ENCODE measurements at regions not wholly inside any gene's neighbourhood (a gene's known extent, or its start where the extent isn't known, plus 50 kb on each side); places are given as distances from the start of the nearest gene placed in this dataset.
"Not testable (repeated sequence)": the region's sequence is repeated elsewhere in the genome, so short reads cannot be mapped to it uniquely, and the experiment has no call there.

DNA sequence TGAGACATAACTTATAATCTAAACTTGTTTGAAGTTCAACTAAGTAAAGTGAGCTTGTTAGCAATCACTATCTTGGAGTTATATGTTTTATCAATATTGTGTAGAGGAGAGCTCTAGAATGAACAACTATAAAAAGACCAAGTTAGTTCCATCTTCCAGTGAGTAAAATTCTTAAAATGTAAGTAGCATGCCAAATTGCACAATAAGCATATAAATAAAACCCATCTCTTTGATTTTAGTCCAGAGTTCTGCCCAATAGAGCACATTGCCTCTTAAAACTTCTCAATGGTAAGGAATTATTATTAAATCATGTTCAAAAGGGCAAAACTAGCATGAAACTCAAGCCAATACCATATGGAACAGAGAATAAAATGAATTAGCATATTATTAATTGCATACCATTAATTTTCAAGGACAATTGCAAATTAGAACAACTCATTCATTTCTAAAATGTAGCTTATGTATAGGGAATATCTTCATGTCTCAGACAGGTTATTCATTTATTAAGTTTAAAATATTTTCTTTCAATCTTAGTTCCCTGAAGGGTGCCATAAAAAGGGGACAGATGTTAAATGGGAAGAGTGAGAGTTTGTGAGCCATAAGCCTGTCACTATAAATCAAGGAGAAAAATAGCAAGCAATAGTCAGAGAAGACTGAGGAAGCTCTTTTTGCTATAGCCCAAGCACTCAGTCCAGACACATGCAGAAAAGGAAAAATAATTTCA is 507.6 kb downstream of the CENPC start:
- DNase-seq (ENCODE audit: low spot score): no peak

GRCh38 chr4:67036791-67037190 is 508.5 kb downstream of the CENPC start:
- no peak for DNase-seq (ENCODE audit: low spot score)

DNA sequence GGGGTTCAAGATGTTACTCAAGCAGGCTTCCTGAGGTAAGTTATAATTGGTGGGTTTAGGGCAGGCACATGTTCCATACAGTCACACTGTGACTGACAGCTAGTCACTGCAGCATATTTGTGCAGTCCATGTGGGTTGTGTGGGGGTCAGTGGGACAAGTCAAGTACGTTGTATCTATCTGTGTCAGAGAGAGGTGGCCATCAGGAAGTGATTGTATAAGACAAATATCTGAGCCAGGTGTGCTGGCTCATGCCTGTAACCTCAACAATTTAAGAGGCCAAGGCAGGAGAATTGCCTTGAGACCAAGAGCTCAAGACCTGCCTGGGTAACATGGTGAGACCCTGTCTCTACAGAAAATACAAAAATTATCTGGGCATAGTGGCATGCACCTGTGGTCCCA is 509.3 kb downstream of the CENPC start:
- DNase-seq (ENCODE audit: low spot score): peak; percentile 8

- peak; percentile 30 for DNase-seq (ENCODE audit: low spot score)
Observed at GRCh38 chr4:67035501-67035900, 509.8 kb downstream of the CENPC start.

- no peak for DNase-seq (ENCODE audit: low spot score)
Observed at GRCh38 chr4:67030636-67031035, 514.7 kb downstream of the CENPC start.

- DNase-seq (ENCODE audit: low spot score): no peak
Observed at GRCh38 chr4:67020438-67020797, 524.9 kb downstream of the CENPC start.

GRCh38 chr4:67019686-67020437 is 525.4 kb downstream of the CENPC start:
- DNase-seq (ENCODE audit: low spot score): no peak

GRCh38 chr4:67014592-67014991 is 530.7 kb downstream of the CENPC start:
- DNase-seq (ENCODE audit: low spot score): no peak

- no peak for DNase-seq (ENCODE audit: low spot score)
Observed at GRCh38 chr4:67006791-67007190, 538.5 kb downstream of the CENPC start.

- no peak for DNase-seq (ENCODE audit: low spot score)
Observed at GRCh38 chr4:66991521-66991920, 553.8 kb downstream of the CENPC start.

GRCh38 chr4:66974665-66975064 is 570.6 kb downstream of the CENPC start:
- DNase-seq (ENCODE audit: low spot score): no peak

- DNase-seq (ENCODE audit: low spot score): no peak
Observed at GRCh38 chr4:66972087-66972486, 573.2 kb downstream of the CENPC start.

DNA sequence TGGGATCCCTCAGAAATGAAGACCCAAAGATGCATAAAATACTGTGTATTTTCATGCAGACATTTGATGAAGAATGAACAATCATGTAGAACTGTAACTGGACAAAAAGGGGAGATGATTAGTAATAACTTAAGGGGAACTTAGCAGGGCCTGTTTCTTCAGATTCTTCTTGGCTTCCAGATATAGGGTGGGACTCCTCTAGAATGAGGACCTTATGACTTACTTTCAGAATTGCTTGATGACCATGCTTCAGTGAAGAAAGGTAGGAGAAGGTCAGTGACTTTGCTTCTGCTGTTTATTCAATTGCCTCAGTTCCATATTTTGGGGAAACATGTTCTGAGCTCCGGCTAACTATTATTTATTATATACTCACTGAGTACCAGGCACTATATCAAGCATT is 580.8 kb downstream of the CENPC start:
- no peak for DNase-seq (ENCODE audit: low spot score)

DNA sequence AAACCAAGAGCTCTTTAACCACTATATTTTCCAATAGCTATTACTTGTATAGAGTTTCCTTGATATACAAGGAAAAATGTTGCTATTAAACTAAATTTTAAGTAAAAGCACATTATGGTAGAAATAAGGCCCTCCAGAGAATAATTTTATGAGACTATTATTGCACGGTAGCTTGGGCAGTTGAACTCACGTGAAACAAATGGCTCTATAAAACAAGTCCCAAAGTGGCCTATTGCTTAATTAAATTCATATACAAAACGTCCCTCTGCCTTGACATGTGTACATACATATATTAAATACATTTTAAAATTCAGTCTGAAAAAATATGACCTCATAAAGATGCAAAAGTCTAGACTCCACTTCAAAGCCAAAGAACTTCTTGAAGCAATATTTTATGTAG is 582.2 kb downstream of the CENPC start:
- no peak for DNase-seq (ENCODE audit: low spot score)

GRCh38 chr4:66959207-66959606 is 586.1 kb downstream of the CENPC start:
- peak; percentile 19 for DNase-seq (ENCODE audit: low spot score)

DNA sequence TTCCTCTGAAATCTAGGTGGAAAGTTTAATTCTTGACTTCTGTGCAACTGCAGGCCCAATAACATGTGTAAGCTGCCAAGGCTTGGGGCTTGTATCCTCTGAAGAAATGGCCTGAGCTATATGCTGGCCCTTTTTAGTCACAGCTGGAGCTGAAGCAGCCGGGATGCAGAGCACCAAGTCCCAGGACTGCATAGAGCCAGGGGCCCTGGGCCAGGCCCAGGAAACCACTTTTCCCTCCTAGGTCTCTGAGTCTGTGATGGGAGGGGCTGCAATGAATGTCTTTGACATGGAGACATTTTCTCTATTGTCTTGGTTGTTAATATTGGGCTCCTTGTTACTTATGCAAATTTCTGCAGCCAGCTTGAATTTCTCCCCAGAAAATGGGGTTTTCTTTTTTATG is 588.5 kb downstream of the CENPC start:
- no peak for DNase-seq (ENCODE audit: low spot score)

- DNase-seq (ENCODE audit: low spot score): no peak
Observed at GRCh38 chr4:66956426-66956825, 588.9 kb downstream of the CENPC start.

DNA sequence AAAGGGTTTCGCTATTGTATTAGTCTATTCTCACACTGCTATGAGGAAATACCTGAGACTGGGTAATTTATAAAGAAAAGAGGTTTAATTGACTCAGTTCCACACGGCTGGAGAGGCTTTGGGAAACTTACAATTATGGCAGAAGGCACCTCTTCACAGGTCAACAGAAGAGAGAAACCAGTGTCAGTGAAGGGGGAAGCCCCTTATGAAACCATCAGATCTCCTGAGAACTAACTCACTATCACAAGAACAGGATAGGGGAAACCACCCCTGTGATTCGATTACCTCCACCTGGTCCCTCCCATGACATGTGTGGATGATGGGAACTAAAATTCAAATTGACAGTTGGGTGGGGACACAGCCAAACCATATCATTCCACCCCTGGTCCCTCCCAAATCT is 589.5 kb downstream of the CENPC start:
- no peak for DNase-seq (ENCODE audit: low spot score)

GRCh38 chr4:66949419-66949818 is 595.9 kb downstream of the CENPC start:
- no peak for DNase-seq (ENCODE audit: low spot score)

GRCh38 chr4:66946761-66947160 is 598.5 kb downstream of the CENPC start:
- DNase-seq (ENCODE audit: low spot score): no peak

DNA sequence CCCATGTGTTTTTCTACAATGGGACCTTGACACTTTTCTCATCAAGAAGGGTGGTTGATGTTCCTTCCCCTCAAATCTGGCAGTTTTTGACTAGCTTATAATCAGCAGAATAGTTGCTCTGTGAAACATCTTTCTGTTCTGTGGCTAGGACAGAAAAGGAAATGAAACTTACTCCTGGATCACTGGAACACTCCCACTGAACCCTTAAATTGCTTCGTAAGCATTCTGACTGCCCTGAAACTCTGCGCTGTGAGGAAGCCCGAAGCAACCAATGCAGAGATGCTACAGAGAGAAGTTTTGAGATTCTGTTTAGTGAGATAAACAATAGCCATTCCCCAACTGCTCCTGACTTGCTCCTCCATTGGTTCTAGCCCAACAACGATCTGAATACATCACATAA is 602.2 kb downstream of the CENPC start:
- DNase-seq (ENCODE audit: low spot score): no peak

GRCh38 chr4:66931981-66932380 is 613.3 kb downstream of the CENPC start:
- DNase-seq (ENCODE audit: low spot score): not testable (repeated sequence)

- DNase-seq (ENCODE audit: low spot score): no peak
Observed at GRCh38 chr4:66930206-66930605, 615.1 kb downstream of the CENPC start.

DNA sequence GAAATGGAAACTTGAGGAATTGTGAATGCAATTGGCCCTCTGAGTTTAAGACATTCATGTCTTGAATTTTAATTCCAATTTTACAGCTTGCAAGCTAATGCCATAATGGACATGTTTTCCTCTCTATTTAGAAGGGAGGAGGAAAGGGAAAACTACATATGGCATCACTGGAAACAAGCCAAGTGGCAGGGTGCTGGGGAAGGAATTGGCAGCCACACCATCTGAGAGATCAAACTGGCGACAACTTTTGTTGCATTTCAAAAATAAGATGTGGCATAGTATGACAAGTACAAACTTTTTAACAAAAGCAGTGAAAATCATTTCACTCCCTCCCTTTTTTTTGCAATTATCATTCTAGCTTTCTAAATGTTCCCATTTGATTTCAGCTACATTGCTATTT is 615.6 kb downstream of the CENPC start:
- no peak for DNase-seq (ENCODE audit: low spot score)
